Endothelial cell of umbilical vein (primary cell): ENCODE measurements at regions not wholly inside any gene's neighbourhood (a gene's known extent, or its start where the extent isn't known, plus 50 kb on each side); places are given as distances from the start of the nearest gene placed in this dataset.

ENCODE experiments used
- BruUV-seq: library from RNA; stranded (reverse); fragments of 400-500 nt; replicated peaks from 2 replicates; lab custom pipeline; 2021; lab: Mats Ljungman, UMichigan
- CTCF ChIA-PET: fragments of 300-600, 350-600 bp; sonication (Branson Sonifier 250); formaldehyde crosslinking; loops from one replicate; lab custom pipeline; 2021; ENCODE audit warnings: antibody characterized with exemption, inconsistent platforms; lab: Charles Lee
- POLR2A ChIA-PET: fragments of 300-600, 350-600 bp; sonication (Branson Sonifier 250); formaldehyde crosslinking; loops from one replicate; lab custom pipeline; 2021; ENCODE audit warnings: antibody characterized with exemption, inconsistent platforms; lab: Charles Lee
- DNase-seq: peaks from one replicate; pipeline ENCODE4 v3.0.0-alpha.2; 2011; ENCODE audit warnings: low read depth, low spot score
- FAIRE-seq: peaks from 2 replicates; lab custom pipeline; 2011; peaks lifted over from hg19 to GRCh38; lab: Jason Lieb, UNC
- H2AFZ ChIP-seq: 2 replicates; pipeline ENCODE4 v1.6.0; 2012; ENCODE audit warnings: low read depth, low read length, control low read depth, inconsistent platforms
- H3K27ac ChIP-seq: 2 replicates; pipeline ENCODE4 v1.5.1; 2011; ENCODE audit warnings: low read depth, mild to moderate bottlenecking, control low read depth, low read length, moderate library complexity; ENCODE audit not compliant: insufficient read depth
- H3K27me3 ChIP-seq, 2 experiments: 2 replicates each; pipeline versions ENCODE4 v1.6.0 to v1.6.1; 2011; ENCODE audit warnings: low read length in 2 of 2, mixed read lengths in 1 of 2; ENCODE audit not compliant: control insufficient read depth in 2 of 2, insufficient read depth in 2 of 2
- H3K36me3 ChIP-seq, 2 experiments: 2 replicates in 1 of 2; 3 replicates in 1 of 2; pipeline ENCODE4 v1.5.1; 2011; ENCODE audit warnings: low read length in 2 of 2, mild to moderate bottlenecking in 1 of 2, moderate library complexity in 1 of 2; ENCODE audit not compliant: control insufficient read depth in 2 of 2, insufficient read depth in 2 of 2; ENCODE audit errors: extremely low read depth in 1 of 2
- H3K4me1 ChIP-seq: 3 replicates; pipeline ENCODE4 v1.5.1; 2011; ENCODE audit warnings: mild to moderate bottlenecking, low read length; ENCODE audit not compliant: control insufficient read depth, insufficient read depth; ENCODE audit errors: extremely low read depth
- H3K4me2 ChIP-seq: 2 replicates; pipeline ENCODE4 v1.6.1; 2011; ENCODE audit warnings: low read length, control low read depth, mixed read lengths; ENCODE audit not compliant: insufficient read depth
- H3K4me3 ChIP-seq, 3 experiments: fragments of 200-600 bp in 1 of 3; sonication (generic), shearing (Covaris generic) in 1 of 3; replicated peaks in 1 of 3; 2 replicates each; pipeline ENCODE4 v1.5.1; 2011 to 2016; ENCODE audit warnings: control low read depth in 3 of 3, low read length in 3 of 3, mild to moderate bottlenecking in 2 of 3, inconsistent platforms in 1 of 3, low read depth in 1 of 3, moderate library complexity in 1 of 3; ENCODE audit not compliant: insufficient read depth in 1 of 3
- H3K79me2 ChIP-seq: 2 replicates; pipeline ENCODE4 v1.6.0; 2012; ENCODE audit warnings: low read length, inconsistent platforms; ENCODE audit not compliant: control insufficient read depth, insufficient read depth
- H3K9ac ChIP-seq: replicated peaks from 2 replicates; pipeline ENCODE3; 2011; ENCODE audit warnings: low read length, control low read depth; ENCODE audit not compliant: insufficient read depth; ENCODE audit errors: extremely low read depth
- H3K9me1 ChIP-seq: replicated peaks from 3 replicates; pipeline ENCODE4 v1.6.0; 2011; ENCODE audit warnings: mild to moderate bottlenecking, low read length; ENCODE audit not compliant: control insufficient read depth, insufficient read depth; ENCODE audit errors: extremely low read depth
- H3K9me3 ChIP-seq: replicated peaks from 2 replicates; pipeline ENCODE4 v1.5.1; 2012; ENCODE audit warnings: low read length, inconsistent platforms; ENCODE audit not compliant: control insufficient read depth, insufficient read depth
- H4K20me1 ChIP-seq: replicated peaks from 2 replicates; pipeline ENCODE3; 2011; ENCODE audit warnings: mild to moderate bottlenecking, low read length; ENCODE audit not compliant: control insufficient read depth, insufficient read depth; ENCODE audit errors: extremely low read depth
- EZH2 ChIP-seq: IDR thresholded peaks from 2 replicates; pipeline ENCODE4 v1.6.1; 2012; ENCODE audit warnings: borderline replicate concordance, low read depth, mild to moderate bottlenecking, moderate library complexity, low read length, inconsistent platforms; ENCODE audit not compliant: severe bottlenecking
- FOS ChIP-seq: IDR thresholded peaks from 2 replicates; pipeline ENCODE4 v1.6.1; 2011; ENCODE audit warnings: mild to moderate bottlenecking, low read length, moderate library complexity, borderline replicate concordance; ENCODE audit not compliant: insufficient read depth
- GATA2 ChIP-seq: IDR thresholded peaks from 2 replicates; pipeline ENCODE4 v1.7.0; 2011; ENCODE audit warnings: low read depth, mild to moderate bottlenecking, moderate library complexity, mixed read lengths, low read length; ENCODE audit not compliant: insufficient read length, insufficient read depth
- JUN ChIP-seq: IDR thresholded peaks from 2 replicates; pipeline ENCODE4 v1.6.1; 2011; ENCODE audit warnings: borderline replicate concordance, low read depth; ENCODE audit not compliant: insufficient read length, insufficient read depth
- MYC ChIP-seq: IDR thresholded peaks from one replicate; pipeline ENCODE4 v1.6.1; 2011; ENCODE audit warnings: mild to moderate bottlenecking, low read depth, low read length
- POLR2A ChIP-seq: IDR thresholded peaks from 2 replicates; pipeline ENCODE4 v1.6.1; 2012; ENCODE audit warnings: low read depth, mild to moderate bottlenecking, control low read depth, low read length
- POLR2AphosphoS5 ChIP-seq: IDR thresholded peaks from 2 replicates; pipeline ENCODE4 v1.6.1; 2012; ENCODE audit warnings: low read depth, mild to moderate bottlenecking, control low read depth, low read length, moderate library complexity; ENCODE audit not compliant: insufficient read depth
- dilution Hi-C: fragments of 300-500 bp; cut with MboI; formaldehyde crosslinking; loops from one replicate; pipeline ENCODE4 v1.15.0; 2019; ENCODE audit warnings: low sequenced_read_pairs; ENCODE audit not compliant: extremely low pct_ligation_motif_present
- intact Hi-C: fragments of 100-400 bp; cut with micrococcal nuclease; formaldehyde crosslinking; loops from one replicate; pipeline ENCODE4 v1.10.0; 2022
- TF ChIP-seq, protein P1 (sequence below): IDR thresholded peaks from 2 replicates; pipeline ENCODE4 v1.6.1; 2011; ENCODE audit not compliant: insufficient read depth, insufficient read length
- TF ChIP-seq, protein P2 (sequence below), 2 donors: IDR thresholded peaks; 1 replicate in 1 of 2; 2 replicates in 1 of 2; pipeline ENCODE4 v1.5.1; 2011; ENCODE audit warnings: low read length in 2 of 2, mild to moderate bottlenecking in 2 of 2, moderate library complexity in 2 of 2, control low read depth in 1 of 2, inconsistent platforms in 1 of 2, low read depth in 1 of 2; ENCODE audit not compliant: insufficient read depth in 1 of 2; ENCODE audit errors: extremely low read depth in 1 of 2

DNA sequence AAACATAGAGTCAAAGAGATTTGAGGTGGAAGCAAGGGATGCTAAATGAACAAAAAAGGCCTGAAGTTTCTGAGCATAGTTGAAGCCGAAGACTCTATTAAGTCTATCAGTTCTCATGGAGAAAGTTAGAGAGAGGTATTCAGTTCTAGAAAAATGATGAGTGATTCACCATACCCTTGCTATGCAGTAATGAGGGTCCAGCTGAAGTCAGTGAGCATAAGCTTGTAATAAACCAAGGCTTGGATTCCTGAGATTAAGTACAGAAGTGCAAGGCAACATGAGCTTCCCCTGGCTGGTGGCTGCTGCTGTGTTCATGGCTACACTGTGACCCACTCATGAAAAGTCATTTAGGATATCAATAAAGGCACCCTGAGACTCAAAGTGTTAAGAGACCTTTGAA is 129.7 kb upstream of the MTAP start:
- dilution Hi-C loops (no loop called here), intact Hi-C loops (no loop called here)
- no peak for FAIRE-seq
- H2AFZ ChIP-seq: peak overlapping the region; percentile 35
- no peaks in the 10 kb centered on the region for H3K9me3 ChIP-seq
- no peaks in the 10 kb centered on the region for H3K27me3 ChIP-seq
- ChIA-PET CTCF (interaction anchor here (1.3 to 1.5 kb wide), 2 partner anchors 8 to 207 kb away, joined by 3 read pairs; no protein-coding TSS in a partner anchor), POLR2A (no interaction called here)
- no peaks in the 10 kb centered on the region for H3K79me2 ChIP-seq
- H3K36me3 ChIP-seq: no peaks in the 10 kb centered on the region
- no peaks in the 10 kb centered on the region for H3K9me1 ChIP-seq
- H3K9ac ChIP-seq: no peak overlapping the region
- DNase-seq: no peak
- no peak overlapping the region for H3K27ac ChIP-seq
- no peaks in the 10 kb centered on the region for H4K20me1 ChIP-seq
- no TSS peak for BruUV-seq
- H3K4me1 ChIP-seq: peaks cover 15% of the 10 kb centered on the region
- TF ChIP-seq, protein P1, sequence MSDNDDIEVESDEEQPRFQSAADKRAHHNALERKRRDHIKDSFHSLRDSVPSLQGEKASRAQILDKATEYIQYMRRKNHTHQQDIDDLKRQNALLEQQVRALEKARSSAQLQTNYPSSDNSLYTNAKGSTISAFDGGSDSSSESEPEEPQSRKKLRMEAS: no peak
- TF ChIP-seq GATA2: no peak
- no peak for TF ChIP-seq EZH2
- no peak for TF ChIP-seq FOS
- TF ChIP-seq POLR2AphosphoS5: no peak
- TF ChIP-seq, protein P2, sequence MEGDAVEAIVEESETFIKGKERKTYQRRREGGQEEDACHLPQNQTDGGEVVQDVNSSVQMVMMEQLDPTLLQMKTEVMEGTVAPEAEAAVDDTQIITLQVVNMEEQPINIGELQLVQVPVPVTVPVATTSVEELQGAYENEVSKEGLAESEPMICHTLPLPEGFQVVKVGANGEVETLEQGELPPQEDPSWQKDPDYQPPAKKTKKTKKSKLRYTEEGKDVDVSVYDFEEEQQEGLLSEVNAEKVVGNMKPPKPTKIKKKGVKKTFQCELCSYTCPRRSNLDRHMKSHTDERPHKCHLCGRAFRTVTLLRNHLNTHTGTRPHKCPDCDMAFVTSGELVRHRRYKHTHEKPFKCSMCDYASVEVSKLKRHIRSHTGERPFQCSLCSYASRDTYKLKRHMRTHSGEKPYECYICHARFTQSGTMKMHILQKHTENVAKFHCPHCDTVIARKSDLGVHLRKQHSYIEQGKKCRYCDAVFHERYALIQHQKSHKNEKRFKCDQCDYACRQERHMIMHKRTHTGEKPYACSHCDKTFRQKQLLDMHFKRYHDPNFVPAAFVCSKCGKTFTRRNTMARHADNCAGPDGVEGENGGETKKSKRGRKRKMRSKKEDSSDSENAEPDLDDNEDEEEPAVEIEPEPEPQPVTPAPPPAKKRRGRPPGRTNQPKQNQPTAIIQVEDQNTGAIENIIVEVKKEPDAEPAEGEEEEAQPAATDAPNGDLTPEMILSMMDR (IDR thresholded peaks at IDR 0.05; ENCODE audit: extremely low read depth in 1 of 2, insufficient read depth in 1 of 2, low read depth in 1 of 2, low read length in 2 of 2): no peak
- TF ChIP-seq POLR2A: no peak
- TF ChIP-seq JUN: no peak
- no peak for TF ChIP-seq MYC
- no peak overlapping the region for H3K4me3 ChIP-seq
- no peak overlapping the region for H3K4me2 ChIP-seq
